ACHN (cell line): ENCODE measurements at regions not wholly inside any gene's neighbourhood (a gene's known extent, or its start where the extent isn't known, plus 50 kb on each side); places are given as distances from the start of the nearest gene placed in this dataset.
A peak's percentile ranks its signal among the peaks of the same experiment; 100 is the strongest.

Experiments
- DNase-seq: peaks from one replicate; pipeline ENCODE4 v3.0.0-alpha.2; 2015
- in situ Hi-C: cut with HindIII; loops from 2 replicates; pipeline ENCODE4 v1.10.0; 2017; ENCODE audit warnings: low sequenced_read_pairs, low pct_ligation_motif_present, low pct_unique_long_range_greater_than_20kb

DNA sequence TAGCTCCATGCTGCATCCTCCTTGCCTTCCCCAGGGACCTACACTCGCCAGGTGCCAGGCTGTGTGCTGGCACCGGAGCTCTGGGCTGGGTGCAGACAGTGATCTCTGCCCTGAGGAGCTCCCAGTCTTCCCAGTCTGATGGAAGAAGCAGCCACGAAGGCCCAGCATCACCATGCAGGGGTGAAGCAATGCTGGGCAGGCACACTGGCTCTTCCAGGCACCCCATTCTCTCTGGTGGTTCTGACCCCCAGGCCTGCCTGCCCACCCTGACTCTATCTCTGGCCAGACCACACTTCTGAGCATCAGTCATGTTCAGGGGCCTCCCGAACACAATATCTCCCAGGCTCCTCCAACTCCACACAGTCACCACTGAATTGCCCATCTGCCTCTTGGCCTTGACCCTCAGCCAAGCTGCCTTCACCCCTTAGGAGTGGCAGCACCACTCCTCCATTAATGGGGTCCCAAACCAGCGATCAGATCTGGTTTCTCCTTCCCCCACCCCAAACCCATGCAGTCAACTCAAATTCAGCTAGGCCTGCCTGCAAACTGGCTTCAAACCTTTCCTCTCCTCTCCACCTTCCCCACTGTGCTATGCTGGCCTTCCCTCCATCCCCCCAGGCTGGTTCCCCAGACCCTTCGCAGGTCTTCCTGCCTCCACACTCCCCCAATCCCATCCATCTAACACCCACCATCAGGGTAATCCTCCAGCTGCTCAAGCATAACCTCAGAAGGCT is 102.7 kb upstream of the MVB12B start:
- DNase-seq: no peak
- in situ Hi-C loops: no loop called here

DNA sequence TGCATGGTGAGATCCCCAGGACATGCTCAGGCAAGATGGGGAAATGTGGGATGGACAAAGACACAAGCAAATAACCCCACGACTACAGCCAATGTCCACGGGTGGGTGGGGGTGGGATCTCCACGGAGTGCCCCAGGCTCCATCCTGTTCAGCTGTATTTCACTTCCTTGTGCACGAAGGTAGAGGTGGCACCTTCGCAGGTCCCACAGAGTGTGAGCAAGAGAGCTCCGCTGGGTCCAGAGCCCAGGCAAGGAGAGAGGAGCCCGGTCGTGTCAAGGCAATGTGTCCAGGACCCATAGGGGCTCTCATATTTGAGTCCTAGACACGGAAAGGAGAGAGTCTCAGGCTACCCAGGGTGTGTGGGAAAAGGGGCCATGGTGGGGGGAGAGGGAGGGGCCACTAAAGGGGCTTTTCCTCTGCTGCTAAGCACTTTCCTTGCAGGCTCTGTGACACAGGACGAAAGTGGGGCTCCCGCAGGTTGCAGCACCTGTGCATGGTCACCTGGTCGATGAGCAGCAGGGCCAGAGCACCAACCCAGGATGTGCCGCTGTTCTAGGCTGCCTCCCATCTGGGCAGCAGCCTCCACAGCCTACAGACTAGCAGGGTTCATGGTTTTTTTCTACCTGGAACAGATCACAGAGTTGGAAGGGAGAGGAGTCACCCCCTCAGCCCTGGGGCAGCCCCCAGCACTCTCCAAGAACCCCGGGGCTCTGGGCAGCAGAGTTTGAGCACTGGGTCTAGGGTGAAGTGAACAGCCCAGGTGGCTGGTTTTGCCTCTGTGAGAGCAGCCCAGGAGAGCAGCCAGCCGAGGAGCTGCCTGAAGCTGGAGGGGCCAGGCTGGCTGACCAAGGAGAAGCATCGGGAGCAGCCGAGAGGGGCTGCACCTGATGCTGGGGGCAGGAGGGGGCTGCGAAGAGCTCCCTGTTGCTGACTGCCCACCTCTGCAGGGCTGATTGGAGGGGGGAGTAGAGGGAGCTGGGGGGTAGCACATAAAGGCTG is 100.7 kb upstream of the MVB12B start:
- DNase-seq: no peak
- in situ Hi-C loops: no loop called here

DNA sequence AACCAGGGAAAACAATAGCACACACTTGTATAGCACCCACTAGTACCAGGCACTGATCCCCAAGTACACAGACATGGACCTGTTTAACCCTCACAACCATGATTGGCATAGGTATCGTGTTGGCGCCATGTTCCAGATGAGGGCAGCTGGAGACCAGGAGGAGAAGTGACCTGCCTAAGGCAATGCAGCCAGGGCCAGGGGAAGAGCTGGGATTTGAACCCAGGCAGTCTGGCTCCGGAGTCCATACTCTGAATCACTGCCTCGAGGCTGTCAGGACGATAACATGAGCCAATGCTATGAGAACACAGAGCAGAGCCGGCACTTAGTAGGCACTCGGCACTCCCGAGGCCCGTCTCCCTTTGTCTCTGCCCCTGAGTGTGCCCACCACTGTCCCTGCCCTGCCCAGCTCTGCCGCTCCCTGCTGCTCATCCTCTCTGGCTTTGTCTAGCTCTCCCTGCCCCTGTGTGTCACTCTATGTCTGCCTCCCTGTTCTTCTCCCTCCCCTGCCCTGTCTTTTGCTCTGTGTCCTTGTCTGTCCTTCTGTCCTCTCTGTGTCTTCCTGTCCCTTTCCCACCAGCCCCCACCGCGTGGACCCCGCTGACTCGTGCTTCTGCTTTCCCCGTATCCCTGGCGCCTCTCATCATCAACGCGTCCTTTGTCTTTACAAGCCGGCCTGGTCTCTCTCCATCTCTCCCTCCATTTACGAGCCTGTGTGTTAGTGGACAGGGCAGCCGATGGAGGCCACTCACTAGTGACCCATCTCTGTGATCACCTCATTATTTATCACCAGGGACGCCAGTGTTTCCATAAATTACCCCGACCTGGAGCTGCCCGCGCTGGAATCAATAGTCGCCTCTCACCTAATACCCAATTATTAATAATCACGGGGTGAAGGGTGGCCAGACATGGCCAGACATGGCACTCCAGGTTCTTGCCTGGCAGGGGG is 99.4 kb upstream of the MVB12B start:
- no peak for DNase-seq
- in situ Hi-C loops: no loop called here

DNA sequence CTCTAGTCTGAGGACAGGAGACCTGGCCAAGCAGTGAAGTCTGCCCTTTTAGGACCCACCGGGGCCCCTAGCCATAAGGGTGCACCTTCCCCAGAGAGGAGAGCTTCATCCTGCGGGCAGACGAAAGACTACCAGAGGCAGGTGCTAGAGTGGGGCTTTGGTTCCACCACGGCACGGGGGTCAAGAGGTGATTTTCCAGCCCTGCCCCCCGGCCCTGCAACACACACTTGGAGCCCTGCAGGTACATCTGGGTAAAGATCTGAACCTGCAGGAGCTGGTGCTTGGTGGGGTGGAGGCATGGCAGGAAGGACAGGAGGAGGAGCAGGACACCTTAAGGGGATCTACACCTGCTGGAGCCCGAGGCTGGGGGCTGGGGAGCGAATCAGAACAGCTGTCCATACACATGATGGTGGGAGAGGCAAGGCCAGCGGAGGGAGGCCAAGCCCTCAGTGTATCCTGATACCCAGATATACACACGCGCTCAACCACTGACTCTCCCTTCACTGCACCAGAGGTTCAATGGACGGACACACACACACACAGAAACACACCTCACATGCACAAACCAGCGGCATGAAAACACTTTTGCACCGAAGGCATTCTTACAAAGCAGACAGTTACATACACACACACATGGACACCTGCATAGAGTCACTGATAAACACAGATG is 98.4 kb upstream of the MVB12B start:
- no peak for DNase-seq
- in situ Hi-C loops: no loop called here

DNA sequence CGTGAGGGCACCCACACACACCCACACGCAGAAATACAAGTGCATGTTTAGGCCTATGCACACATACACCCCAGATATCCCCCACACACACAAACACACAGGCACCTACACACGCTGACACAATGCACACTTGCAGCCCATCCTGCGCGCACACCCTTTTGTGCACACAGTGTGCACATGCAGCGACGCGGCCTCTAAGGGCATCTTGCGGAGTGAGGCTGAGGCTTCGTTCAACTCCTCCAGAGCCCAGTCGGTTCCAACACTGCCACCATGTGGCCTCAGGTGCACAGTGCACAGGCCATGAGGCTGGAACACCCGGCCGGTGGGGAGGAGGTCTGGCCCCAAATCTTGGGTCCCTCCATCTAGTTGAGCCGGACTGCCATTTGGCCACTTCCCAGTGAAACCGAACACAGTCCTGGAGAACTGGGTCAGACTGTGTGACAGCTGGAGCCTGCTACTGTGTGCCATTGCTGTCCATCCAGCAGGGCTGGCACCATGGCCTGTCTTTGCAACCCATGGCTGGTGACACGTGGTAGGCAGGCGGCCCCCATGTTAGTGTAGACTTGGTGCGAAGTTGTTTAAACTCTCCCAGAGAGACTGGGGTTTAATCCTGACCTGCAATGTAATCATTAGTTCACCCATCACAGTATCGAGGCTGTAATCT is 97.7 kb upstream of the MVB12B start:
- in situ Hi-C loops: no loop called here
- peak; percentile 63 for DNase-seq

DNA sequence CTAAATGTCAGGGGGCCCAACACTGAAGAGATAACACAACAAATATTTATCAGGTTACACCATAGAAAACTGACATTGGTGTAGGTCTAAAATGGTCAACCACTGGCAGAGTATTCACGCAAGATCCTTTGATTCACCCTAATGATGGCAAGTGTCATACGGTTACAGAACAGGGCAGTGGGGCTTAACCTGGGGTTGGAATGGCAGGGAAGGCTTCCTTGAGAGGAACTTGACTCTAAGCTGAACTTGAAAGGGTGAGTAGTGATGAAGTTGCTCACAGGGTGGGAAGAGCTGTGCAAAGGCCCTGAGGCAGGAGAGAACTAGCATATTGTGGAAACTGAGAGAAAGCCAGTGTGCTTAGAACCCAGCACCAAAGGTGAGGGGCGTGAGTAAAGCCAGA is 97.1 kb upstream of the MVB12B start:
- in situ Hi-C loops: no loop called here
- no peak for DNase-seq

DNA sequence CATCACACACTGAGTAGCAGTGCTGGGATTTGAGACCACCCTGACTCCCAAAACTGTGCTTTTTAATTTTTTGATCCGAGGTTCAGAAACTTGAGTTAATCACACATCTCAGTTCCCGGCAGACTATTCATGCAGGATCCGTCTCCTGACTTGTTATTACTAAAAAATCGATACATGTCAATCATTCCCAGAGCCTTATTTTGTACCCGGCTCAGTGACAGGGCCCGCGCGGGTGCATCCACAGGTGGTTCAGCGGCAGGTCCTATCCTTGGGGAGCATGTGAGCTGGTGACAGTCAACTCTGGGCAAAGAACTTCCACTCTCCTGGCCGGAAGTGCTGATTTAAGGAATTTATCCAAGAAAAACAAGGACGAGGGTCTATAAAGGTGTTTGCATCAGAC is 95.9 kb upstream of the MVB12B start:
- in situ Hi-C loops: no loop called here
- DNase-seq: no peak

DNA sequence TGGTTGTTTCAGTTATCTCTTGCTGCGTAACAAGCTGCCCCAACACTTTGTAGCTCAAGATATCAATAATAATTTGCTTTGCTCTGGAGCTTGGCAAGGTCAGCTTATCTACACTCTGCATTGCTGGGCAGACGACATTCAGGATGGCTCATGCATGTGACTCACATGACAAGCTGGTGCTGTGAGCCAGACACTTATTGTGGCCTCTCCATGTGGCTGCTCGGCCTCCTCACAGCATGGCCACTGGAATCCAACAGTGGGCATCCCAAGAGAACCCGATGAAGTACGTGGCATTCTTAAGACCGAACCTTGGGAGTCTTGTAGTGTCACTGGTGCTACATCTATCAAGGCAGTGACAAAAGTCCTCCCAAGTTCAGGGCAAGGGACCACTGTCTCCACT is 94.2 kb upstream of the MVB12B start:
- no peak for DNase-seq
- in situ Hi-C loops: no loop called here

DNA sequence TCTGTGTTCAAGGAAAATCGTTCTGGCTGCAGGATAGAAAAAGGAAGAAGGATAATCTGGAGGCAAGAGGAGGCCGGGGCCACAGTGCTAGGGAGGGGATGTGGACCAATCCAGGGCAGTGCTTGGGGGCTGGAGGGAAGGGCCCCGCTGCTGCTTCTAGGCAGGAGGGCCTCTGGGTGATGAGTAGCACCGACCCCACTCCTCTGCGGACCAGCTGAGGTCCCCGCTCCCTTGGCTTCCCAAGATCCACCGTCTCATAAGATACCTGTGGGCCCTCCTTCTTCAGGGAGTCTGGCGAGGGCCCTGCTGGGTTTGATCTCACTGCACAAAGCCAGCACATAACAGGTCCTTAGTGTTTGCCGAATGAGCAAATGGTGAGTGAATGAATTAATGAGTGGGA is 93.5 kb upstream of the MVB12B start:
- in situ Hi-C loops: no loop called here
- no peak for DNase-seq

DNA sequence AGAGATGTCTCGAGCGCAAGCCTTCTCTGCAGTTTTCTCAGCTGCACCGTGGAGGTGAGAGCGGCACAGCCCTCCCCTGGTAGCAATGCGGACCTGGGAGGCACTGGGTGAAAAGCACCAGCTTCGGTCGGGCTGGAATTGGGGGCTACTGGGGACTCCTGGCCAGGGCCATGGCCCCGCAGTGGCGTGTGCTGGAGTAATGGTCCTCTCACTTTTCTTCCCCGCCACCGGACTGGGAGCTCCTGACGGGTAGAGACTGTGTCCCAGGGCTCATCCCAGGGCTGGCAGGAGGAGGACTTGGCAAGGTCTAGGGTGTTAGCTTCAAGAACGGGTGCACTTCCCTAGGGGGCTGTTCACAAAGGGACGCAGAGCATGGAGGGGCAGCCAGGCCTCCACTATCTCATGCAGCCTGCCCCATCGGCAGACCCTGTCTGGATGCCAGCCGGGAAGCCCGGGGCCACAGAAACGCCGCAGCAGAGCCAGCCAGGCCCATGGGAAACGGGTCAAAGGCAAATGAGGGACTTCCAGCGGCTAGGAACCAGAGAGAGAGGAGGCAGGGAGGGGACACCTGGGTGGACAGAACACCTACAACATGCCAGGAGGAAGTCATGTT is 92.6 kb upstream of the MVB12B start:
- no peak for DNase-seq
- in situ Hi-C loops: no loop called here

DNA sequence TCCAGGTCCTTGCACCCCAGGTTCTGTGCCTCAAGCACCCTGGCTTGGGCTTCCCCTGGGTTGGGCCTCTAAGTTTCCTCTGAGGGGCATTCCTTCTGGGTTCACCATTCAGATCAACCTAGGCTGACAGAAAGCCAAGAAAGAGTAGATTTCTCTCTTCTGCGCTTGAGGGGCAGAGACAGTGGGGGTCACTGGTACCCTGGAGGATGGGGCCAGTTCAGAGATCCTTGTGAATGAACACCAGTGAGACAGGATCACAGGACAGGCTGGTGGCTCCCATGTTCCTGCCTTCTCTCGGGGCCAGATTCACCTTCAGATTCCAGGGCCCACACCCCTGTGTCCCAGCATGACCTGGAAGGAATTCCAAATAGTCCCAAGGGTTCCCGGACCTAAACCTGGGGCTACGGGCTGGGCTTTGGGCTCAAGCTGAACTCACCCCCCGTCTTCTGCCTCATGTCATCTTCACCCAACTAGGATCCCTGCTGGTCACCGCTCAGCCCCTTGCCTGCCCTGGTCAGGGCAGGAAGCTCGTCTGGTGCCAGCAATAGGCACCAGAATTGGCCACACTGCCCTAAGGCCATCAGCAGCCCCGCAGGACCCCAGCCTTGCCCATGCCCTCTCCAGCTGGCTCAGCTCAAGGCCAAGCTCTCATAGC is 91.8 kb upstream of the MVB12B start:
- in situ Hi-C loops: no loop called here
- DNase-seq: no peak

DNA sequence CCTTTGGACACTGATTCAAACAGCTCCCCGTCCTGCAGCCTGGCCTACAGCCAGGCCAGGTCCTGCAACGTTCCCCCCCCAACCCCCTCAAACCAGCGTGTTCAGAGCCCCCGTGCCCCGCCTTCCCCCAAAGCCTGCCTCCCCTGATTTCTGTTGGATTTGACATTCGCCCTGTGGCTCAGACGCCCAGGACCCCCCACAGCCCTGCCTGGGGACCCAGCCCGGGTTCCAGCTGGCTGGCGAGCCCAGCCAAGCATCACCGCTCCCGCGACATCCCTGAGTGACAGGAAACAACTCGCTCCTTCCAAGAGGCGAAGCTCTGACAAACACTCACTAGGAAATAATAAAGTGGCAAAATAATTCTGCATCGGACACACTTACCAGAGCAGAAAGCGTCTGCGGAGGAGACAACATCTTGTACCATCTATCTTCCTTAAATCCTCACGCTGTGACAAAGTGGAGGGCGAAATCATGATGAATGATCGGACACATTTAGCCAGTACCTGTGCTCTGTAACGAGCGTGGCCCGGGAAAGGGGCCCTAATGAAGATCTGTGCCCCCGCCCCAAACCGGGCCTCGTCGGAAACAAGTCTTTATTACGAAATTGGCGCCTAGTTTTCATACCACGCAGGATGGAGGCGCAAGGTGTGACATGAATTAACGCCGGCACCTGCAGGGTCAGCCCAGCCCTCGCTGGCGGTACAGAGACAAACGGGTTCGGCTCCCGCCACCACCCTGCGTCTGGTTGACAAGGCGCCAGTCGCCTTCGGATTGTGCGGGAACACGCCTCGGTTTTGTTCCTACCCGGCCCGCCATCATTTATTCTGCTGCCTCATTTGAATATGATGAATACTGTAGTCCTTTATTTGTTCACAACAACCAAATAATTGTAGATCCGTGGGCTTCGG is 91.0 kb upstream of the MVB12B start:
- in situ Hi-C loops: no loop called here
- no peak for DNase-seq

DNA sequence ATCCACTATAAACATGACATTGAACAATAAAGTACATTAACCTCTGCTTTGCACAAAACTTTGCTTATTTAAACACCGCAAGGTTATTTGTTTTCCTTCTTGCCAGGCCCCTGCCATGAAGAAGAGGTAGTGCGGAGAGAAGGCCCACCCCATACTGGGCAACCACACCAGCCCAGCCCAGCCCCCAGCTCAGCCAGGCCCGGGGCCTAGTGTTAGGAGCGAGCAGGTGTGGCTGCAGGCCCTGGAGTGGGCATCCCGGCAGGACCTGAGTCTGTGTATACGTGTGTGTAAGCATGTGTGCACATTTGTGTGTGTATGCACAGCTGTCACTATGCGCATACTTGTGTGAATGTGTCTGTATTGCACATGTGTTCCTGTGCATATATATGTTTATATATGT is 90.4 kb upstream of the MVB12B start:
- in situ Hi-C loops: no loop called here
- no peak for DNase-seq

DNA sequence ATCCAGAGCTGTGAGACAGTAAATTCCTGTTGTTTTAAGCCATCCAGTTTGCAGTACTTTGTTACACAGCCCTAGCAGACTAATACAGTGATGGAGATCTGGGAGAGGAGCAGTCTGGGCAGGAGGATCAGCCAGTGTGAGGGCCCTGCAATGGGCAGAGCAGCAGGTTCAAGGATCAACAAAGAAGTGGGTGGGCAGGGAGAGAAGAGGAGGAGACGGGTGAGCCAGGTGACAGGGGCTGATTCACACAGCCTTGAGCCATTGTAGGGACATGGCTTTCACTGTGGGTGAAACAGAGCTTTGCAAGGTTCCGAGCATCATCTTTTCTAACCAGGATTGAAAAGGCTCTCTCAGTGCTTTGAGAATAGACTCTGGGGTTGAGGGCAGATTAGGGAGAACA is 88.2 kb upstream of the MVB12B start:
- in situ Hi-C loops: no loop called here
- no peak for DNase-seq

DNA sequence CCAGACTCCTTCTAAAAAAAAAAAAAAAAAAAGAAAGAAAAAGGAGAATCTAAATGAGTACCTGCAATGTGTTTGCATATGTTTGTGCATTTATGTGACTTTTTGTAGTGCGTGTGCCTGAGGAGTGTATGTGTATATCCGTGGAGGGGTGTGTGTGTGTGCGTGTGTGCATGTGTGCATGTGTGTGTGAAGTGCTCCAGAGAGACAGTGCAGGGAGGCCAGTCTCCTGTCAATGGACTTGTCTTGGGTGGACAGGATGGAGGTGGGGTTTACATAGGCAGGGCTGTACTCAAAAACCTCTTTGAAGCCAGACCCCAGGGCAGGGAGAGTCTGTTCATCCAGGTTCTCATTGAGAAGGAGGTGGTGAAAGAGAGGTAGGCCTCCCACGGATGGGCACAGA is 87.1 kb upstream of the MVB12B start:
- in situ Hi-C loops: no loop called here
- no peak for DNase-seq

DNA sequence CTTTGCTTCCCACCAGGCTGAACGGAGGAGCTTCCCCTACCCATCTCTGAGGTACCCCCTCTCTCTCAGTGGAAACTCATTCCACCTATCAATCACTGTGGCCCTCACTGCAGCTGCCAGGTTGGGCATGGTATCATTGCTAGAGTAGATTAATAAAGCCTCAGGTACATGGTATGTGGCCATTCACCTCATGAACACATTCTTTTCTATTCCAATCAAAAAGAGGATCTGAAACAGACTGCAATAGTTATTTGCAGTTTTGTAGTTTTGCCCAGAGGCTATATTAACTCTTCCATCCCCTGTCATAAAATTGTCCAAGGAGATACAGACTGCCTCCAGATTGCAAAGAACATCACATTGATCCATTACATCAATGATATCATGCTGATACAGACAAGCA is 85.8 kb upstream of the MVB12B start:
- in situ Hi-C loops: no loop called here
- DNase-seq: no peak
